ENCODE measurements at regions not wholly inside any gene's neighbourhood (a gene's known extent, or its start where the extent isn't known, plus 50 kb on each side); places are given as distances from the start of the nearest gene placed in this dataset.
"Not testable (repeated sequence)": the region's sequence is repeated elsewhere in the genome, so short reads cannot be mapped to it uniquely, and the experiment has no call there.

DNA sequence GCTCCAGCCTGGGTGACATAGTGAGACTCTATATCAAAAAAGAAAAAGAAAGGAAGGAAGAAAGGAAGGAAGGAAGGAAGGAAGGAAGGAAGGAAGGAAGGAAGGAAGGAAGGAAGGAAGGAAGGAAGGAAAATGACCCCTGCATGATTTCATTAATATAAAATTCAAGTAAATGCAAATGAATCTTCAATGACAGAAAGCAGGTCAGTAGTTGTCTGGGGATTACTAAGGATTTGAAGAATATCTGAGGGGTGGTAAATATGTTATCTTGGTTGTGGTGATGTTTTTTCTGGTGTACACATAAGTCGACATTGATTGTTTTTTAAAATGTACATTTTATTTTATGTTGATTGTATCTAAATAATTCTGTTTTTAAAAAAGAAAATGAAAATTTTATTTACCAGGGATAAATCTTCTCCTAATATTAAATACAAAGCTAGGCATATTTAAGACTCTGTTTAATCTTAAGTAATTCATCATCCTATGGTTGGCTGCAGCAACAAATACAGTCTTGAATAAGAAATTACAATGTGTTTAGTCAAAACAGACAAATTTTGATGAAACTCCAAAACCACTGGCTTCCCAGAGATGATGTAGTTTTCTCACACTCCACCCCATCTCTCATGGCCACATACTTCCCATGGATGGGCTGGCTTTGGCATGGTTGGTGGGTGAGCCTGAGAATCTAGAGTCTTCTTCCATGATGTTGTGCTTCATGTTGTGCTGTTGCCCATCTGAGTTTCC, 314.7 kb upstream of the REG3G start:
- Mint-ChIP-seq H3K4me3 (no peak overlapping the region), H3K4me1 (no peaks in the 10 kb centered on the region), H3K36me3 (no peaks in the 10 kb centered on the region), H3K9me3 (no peaks in the 10 kb centered on the region), H3K27me3 (no peaks in the 10 kb centered on the region), H3K27ac (no peak overlapping the region)

- H3K36me3 Mint-ChIP-seq = no peaks in the 10 kb centered on the region
- no peaks in the 10 kb centered on the region for H3K27me3 Mint-ChIP-seq
- no peak overlapping the region for H3K27ac Mint-ChIP-seq
- no peak overlapping the region for H3K4me3 Mint-ChIP-seq
- peaks cover 13% of the 10 kb centered on the region for H3K9me3 Mint-ChIP-seq
- H3K4me1 Mint-ChIP-seq = no peaks in the 10 kb centered on the region
These were observed 310.2 kb upstream of the REG3G start for GRCh38 chr2:78715293-78715692.

DNA sequence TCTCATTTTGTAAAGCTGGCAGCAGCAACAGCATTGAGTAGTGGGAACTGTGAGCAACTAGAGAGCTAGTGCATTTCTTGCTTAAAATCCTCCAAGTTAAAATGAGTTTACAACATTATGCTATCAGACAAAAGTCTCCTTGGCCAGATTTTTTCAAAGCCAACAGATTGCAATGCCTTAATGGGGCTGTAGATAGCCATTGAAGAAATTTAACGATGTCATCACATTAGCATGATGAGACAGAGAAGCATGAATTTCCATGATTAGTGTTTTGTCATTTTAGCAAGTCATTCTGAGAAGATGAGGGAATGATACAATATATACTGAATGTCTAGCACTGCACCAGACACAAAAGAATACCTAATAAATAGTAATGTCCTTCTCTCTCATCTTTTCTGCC, 307.5 kb upstream of the REG3G start:
- H3K27me3 Mint-ChIP-seq = no peaks in the 10 kb centered on the region
- H3K4me3 Mint-ChIP-seq = no peak overlapping the region
- H3K9me3 Mint-ChIP-seq = peaks cover 13% of the 10 kb centered on the region
- no peaks in the 10 kb centered on the region for H3K36me3 Mint-ChIP-seq
- H3K27ac Mint-ChIP-seq = no peak overlapping the region
- H3K4me1 Mint-ChIP-seq = no peaks in the 10 kb centered on the region

GRCh38 chr2:78718473-78718872, 307.0 kb upstream of the REG3G start:
- H3K27ac Mint-ChIP-seq = no peak overlapping the region

DNA sequence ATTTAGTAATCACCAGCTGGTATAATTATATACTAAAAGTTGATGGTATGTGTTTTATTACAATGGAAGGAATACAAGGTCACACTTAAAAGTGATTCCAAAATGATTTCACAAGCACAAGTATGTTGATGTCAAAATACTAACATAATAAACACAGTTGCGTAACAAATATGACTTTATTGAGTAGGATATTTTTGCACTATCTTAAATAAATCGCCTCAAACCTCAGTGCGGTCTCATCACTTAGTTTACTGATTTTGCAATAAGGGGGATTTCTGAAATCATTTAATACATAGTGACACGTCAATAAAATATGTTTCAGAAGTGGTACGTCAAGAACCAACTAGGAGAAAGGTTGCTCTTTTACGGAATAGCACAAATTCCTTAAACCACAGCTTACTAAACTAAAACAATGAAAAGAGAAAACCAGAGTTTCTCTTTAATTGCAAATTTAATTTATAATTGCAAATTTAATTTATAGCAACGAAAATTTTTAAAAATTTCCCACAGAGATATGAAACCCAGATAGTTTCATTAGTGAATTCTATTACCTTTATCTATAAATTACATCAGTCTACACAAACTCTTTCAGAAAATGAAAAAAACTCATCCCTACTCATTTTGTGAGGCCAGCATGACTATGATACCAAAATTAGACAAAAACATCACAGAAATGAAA, 304.0 kb upstream of the REG3G start:
- Mint-ChIP-seq H3K36me3 (no peaks in the 10 kb centered on the region), H3K27me3 (no peaks in the 10 kb centered on the region), H3K9me3 (peaks cover 20% of the 10 kb centered on the region), H3K4me1 (no peaks in the 10 kb centered on the region), H3K27ac (no peak overlapping the region), H3K4me3 (no peak overlapping the region)

More at GRCh38 chr2:78718473-78718872, 307.0 kb upstream of the REG3G start:
- H3K36me3 Mint-ChIP-seq = no peaks in the 10 kb centered on the region
- peaks cover 13% of the 10 kb centered on the region for H3K9me3 Mint-ChIP-seq
- no peaks in the 10 kb centered on the region for H3K4me1 Mint-ChIP-seq
- no peaks in the 10 kb centered on the region for H3K27me3 Mint-ChIP-seq
- no peak overlapping the region for H3K4me3 Mint-ChIP-seq

DNA sequence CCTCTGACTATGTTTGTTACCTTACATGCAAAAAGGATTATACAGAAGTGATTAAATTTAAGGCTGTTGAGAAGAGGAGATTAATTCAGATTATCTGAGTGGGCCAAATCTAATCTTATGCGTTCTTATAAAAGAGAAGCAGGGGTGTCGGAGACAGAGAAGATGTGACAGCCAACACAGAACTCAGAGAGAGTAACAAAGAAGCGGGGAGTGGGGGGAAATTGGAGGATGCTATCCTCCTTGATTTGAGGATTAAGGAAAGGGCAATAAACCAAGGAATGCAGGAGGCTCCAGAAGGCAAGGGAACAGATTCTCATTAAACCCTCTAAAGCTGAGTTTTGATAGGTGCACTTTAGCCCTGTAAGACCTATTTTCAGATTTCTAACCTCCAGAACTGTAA, 291.3 kb upstream of the REG3G start:
- Mint-ChIP-seq H3K36me3 (no peaks in the 10 kb centered on the region), H3K27ac (no peak overlapping the region), H3K27me3 (no peaks in the 10 kb centered on the region), H3K9me3 (peaks cover 19% of the 10 kb centered on the region), H3K4me3 (no peak overlapping the region), H3K4me1 (no peaks in the 10 kb centered on the region)

DNA sequence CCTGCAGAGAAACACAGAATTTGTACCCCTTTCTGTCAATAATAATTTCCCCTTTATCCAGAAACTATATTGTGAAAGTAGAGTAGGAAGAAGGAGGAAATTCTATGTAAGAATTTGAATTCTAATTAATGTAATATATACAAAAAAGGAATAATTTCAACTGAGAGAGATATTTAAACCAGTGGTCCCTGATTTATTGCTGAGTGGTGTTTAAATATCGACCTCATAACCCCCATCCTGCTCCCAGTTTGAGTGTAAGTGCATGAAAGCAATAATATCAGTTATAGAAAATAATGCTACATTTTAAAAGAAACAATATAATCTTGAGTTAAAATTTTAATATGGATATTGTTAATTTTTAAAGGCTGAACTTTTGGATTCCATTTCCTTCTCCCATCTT, 286.2 kb upstream of the REG3G start:
- Mint-ChIP-seq H3K27me3 (no peaks in the 10 kb centered on the region), H3K4me3 (no peak overlapping the region), H3K36me3 (no peaks in the 10 kb centered on the region), H3K27ac (no peak overlapping the region), H3K4me1 (no peaks in the 10 kb centered on the region), H3K9me3 (peaks cover 30% of the 10 kb centered on the region)

- H3K9me3 Mint-ChIP-seq = peaks cover 4% of the 10 kb centered on the region
- no peaks in the 10 kb centered on the region for H3K36me3 Mint-ChIP-seq
- H3K27ac Mint-ChIP-seq = no peak overlapping the region
- H3K4me1 Mint-ChIP-seq = no peaks in the 10 kb centered on the region
- no peaks in the 10 kb centered on the region for H3K27me3 Mint-ChIP-seq
- no peak overlapping the region for H3K4me3 Mint-ChIP-seq
These were observed 275.9 kb upstream of the REG3G start for GRCh38 chr2:78749638-78750037.

- H3K4me1 Mint-ChIP-seq = no peaks in the 10 kb centered on the region
- no peaks in the 10 kb centered on the region for H3K36me3 Mint-ChIP-seq
- H3K27me3 Mint-ChIP-seq = no peaks in the 10 kb centered on the region
- no peak overlapping the region for H3K4me3 Mint-ChIP-seq
- H3K9me3 Mint-ChIP-seq = peaks cover 4% of the 10 kb centered on the region
- no peak overlapping the region for H3K27ac Mint-ChIP-seq
These were observed 275.3 kb upstream of the REG3G start for GRCh38 chr2:78750219-78750618.

DNA sequence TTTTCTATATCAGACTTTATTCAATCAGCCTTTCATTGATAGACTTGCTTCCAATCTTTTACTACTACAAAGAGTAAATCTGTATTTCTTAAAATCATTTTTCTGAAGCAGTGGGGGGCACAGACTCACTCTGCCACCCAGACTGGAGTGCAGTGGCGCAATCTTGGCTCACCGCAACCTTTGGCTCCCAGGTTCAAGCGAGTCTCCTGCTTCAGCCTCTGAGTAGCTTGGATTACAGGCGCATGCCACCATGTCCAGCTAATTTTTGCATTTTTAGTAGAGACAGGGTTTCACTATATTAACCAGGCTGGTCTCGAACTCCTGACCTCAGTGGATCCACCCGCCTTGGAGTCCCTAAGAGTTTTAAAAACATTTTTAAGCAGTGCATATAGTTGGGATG, 270.6 kb upstream of the REG3G start:
- H3K27me3 Mint-ChIP-seq = no peaks in the 10 kb centered on the region
- no peak overlapping the region for H3K4me3 Mint-ChIP-seq
- H3K9me3 Mint-ChIP-seq = peaks cover 8% of the 10 kb centered on the region
- no peaks in the 10 kb centered on the region for H3K36me3 Mint-ChIP-seq
- H3K27ac Mint-ChIP-seq = no peak overlapping the region
- H3K4me1 Mint-ChIP-seq = no peaks in the 10 kb centered on the region

- Mint-ChIP-seq H3K4me3 (no peak overlapping the region), H3K27ac (no peak overlapping the region), H3K4me1 (no peaks in the 10 kb centered on the region), H3K36me3 (peaks cover 1% of the 10 kb centered on the region), H3K9me3 (peaks cover 29% of the 10 kb centered on the region), H3K27me3 (no peaks in the 10 kb centered on the region)
These were observed 268.3 kb upstream of the REG3G start for GRCh38 chr2:78757191-78757590.

DNA sequence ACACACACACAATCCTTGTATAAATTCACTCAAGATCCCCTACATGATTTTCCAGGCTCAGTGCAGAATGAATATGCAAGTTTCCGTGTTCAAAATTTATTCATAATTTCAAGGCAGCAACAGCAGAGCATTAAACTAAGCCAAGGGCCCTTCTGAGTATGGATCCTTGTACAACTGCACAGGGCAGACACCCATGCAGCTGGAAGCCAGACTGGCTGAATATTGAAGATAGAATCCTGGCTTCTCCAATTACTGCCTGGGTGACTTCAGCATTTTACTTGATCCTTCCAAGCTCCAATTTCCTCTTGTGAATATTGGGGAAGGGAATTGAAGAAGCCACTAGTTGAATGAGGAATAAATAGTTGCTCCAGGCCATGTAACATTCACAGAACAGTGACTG, 267.9 kb upstream of the REG3G start:
- H3K36me3 Mint-ChIP-seq = peaks cover 1% of the 10 kb centered on the region
- peaks cover 32% of the 10 kb centered on the region for H3K9me3 Mint-ChIP-seq
- H3K27ac Mint-ChIP-seq = no peak overlapping the region
- no peak overlapping the region for H3K4me3 Mint-ChIP-seq
- no peaks in the 10 kb centered on the region for H3K4me1 Mint-ChIP-seq
- H3K27me3 Mint-ChIP-seq = no peaks in the 10 kb centered on the region

GRCh38 chr2:78758765-78759164, 266.7 kb upstream of the REG3G start:
- peaks cover 38% of the 10 kb centered on the region for H3K9me3 Mint-ChIP-seq
- not testable (repeated sequence) for H3K27me3 Mint-ChIP-seq, H3K36me3 Mint-ChIP-seq, H3K27ac Mint-ChIP-seq, H3K4me3 Mint-ChIP-seq, H3K4me1 Mint-ChIP-seq

GRCh38 chr2:78766459-78766858, 259.0 kb upstream of the REG3G start:
- H3K36me3 Mint-ChIP-seq = peaks cover 1% of the 10 kb centered on the region
- H3K27me3 Mint-ChIP-seq = no peaks in the 10 kb centered on the region
- H3K4me1 Mint-ChIP-seq = no peaks in the 10 kb centered on the region
- H3K9me3 Mint-ChIP-seq = peaks cover 17% of the 10 kb centered on the region
- no peak overlapping the region for H3K4me3 Mint-ChIP-seq
- no peak overlapping the region for H3K27ac Mint-ChIP-seq

- no peak overlapping the region for H3K4me3 Mint-ChIP-seq
- peaks cover 2% of the 10 kb centered on the region for H3K9me3 Mint-ChIP-seq
- H3K4me1 Mint-ChIP-seq = no peaks in the 10 kb centered on the region
- H3K27ac Mint-ChIP-seq = no peak overlapping the region
- no peaks in the 10 kb centered on the region for H3K27me3 Mint-ChIP-seq
- no peaks in the 10 kb centered on the region for H3K36me3 Mint-ChIP-seq
These were observed 257.5 kb upstream of the REG3G start for GRCh38 chr2:78768016-78768415.

GRCh38 chr2:78775291-78775690, 250.2 kb upstream of the REG3G start:
- no peaks in the 10 kb centered on the region for H3K4me1 Mint-ChIP-seq
- H3K27me3 Mint-ChIP-seq = no peaks in the 10 kb centered on the region
- no peaks in the 10 kb centered on the region for H3K36me3 Mint-ChIP-seq
- peaks cover 7% of the 10 kb centered on the region for H3K9me3 Mint-ChIP-seq
- no peak overlapping the region for H3K27ac Mint-ChIP-seq
- no peak overlapping the region for H3K4me3 Mint-ChIP-seq
